Right atrium auricular region (tissue), 2 donors: ENCODE measurements at regions not wholly inside any gene's neighbourhood (a gene's known extent, or its start where the extent isn't known, plus 50 kb on each side); places are given as distances from the start of the nearest gene placed in this dataset.

Experiments used
- DNase-seq: peaks from one replicate; pipeline ENCODE4 v3.0.0-alpha.2; 2019; ENCODE audit warnings: low spot score
- H3K27ac ChIP-seq, 2 donors: fragments of 200-600 bp; sonication (generic); 1 replicate in 1 of 2; 2 replicates in 1 of 2; pipeline ENCODE4 v1.5.1; 2016 to 2019
- H3K27me3 ChIP-seq, 2 donors: fragments of 200-600 bp; sonication (generic); one replicate each; pipeline versions ENCODE4 v1.5.1 to v1.6.0; 2017 to 2019
- H3K36me3 ChIP-seq: fragments of 200-600 bp; sonication (generic); one replicate; pipeline ENCODE4 v1.5.1; 2016
- H3K4me1 ChIP-seq, 2 donors: fragments of 200-600 bp; sonication (generic); one replicate each; pipeline versions ENCODE4 v1.5.1 to v1.6.0; 2017 to 2019
- H3K4me3 ChIP-seq, 2 donors: fragments of 200-600 bp; sonication (generic); 1 replicate in 1 of 2; 2 replicates in 1 of 2; pipeline ENCODE4 v1.5.1; 2017 to 2019; ENCODE audit warnings: mild to moderate bottlenecking in 1 of 2, moderate library complexity in 1 of 2
- H3K9me3 ChIP-seq, 2 donors: fragments of 200-600 bp; sonication (generic); one replicate each; pipeline ENCODE4 v1.5.1; 2019
- TF ChIP-seq, protein P1 (sequence below), 2 donors: fragments of 200-600 bp; sonication (generic); IDR thresholded peaks; one replicate each; pipeline ENCODE4 v1.5.1; 2019; ENCODE audit warnings: antibody characterized with exemption in 2 of 2

DNA sequence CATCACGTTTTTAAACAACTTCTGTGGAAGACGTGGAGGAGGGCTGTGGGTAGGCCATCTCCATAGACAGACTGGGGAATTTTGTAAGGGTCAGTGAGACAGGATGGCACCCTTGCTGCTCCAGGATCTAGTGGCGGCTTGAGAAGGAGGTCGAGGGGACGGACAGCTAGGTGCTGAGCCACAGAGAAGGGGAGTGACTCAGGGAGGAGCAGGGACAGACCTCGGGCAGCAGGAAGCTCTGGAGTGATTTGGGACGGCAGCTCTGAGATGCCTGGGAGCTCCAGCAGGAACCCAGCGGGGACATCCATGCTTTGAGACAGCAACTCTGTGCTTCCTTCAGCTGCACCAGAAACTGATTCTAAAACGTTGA, 169.1 kb upstream of the SOX1 start:
- Histone ChIP-seq H3K27me3 (peaks cover 0 to 8% of the 10 kb centered on the region in 2 donors), H3K9me3 (no peaks in the 10 kb centered on the region), H3K4me1 (peaks cover 0 to 10% of the 10 kb centered on the region in 2 donors), H3K4me3 (no peak overlapping the region), H3K27ac (no peak overlapping the region), H3K36me3 (no peaks in the 10 kb centered on the region)
- TF ChIP-seq, protein P1, sequence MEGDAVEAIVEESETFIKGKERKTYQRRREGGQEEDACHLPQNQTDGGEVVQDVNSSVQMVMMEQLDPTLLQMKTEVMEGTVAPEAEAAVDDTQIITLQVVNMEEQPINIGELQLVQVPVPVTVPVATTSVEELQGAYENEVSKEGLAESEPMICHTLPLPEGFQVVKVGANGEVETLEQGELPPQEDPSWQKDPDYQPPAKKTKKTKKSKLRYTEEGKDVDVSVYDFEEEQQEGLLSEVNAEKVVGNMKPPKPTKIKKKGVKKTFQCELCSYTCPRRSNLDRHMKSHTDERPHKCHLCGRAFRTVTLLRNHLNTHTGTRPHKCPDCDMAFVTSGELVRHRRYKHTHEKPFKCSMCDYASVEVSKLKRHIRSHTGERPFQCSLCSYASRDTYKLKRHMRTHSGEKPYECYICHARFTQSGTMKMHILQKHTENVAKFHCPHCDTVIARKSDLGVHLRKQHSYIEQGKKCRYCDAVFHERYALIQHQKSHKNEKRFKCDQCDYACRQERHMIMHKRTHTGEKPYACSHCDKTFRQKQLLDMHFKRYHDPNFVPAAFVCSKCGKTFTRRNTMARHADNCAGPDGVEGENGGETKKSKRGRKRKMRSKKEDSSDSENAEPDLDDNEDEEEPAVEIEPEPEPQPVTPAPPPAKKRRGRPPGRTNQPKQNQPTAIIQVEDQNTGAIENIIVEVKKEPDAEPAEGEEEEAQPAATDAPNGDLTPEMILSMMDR (IDR thresholded peaks at IDR 0.05): no peak
- peak; percentile 46 for DNase-seq

DNA sequence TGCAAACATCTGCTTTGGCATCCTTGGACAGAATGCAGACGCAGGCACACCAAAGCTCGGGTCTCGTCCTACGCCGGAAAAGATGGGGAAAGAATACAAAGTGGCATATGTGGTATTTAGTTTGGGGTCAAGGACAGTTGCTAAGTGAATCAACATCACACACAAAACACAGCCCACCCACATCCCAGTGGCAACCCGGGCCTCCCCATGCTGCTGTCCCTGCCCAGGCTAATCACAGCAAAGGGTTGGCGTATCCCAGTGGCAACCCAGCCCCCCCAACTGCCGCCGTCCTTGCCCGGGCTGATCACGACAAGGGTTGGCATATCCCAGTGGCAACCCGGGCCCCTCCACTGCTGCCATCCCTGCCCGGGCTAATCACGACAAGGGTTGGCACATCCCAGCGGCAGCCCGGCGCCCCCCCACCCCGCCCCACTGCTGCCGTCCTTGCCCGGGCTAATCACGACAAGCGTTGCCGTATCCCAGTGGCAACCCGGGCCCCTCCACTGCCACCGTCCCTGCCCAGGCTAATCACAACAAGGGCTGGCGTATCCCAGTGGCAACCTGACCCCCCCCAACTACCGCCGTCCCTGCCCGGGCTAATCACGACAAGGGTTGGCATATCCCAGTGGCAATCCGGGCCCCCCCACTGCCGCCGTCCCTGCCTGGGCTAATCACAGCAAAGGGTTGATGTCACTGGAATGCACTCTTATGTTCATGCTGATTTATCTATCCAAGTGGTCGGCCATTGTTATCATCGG, 167.8 kb upstream of the SOX1 start:
- peak; percentile 44 for DNase-seq
- Histone ChIP-seq H3K4me1 (no peaks in the 10 kb centered on the region), H3K36me3 (no peaks in the 10 kb centered on the region), H3K27ac (no peak overlapping the region), H3K4me3 (no peak overlapping the region), H3K27me3 (no peaks in the 10 kb centered on the region), H3K9me3 (no peaks in the 10 kb centered on the region)
- TF ChIP-seq, protein P1 (IDR thresholded peaks at IDR 0.05): no peak

DNA sequence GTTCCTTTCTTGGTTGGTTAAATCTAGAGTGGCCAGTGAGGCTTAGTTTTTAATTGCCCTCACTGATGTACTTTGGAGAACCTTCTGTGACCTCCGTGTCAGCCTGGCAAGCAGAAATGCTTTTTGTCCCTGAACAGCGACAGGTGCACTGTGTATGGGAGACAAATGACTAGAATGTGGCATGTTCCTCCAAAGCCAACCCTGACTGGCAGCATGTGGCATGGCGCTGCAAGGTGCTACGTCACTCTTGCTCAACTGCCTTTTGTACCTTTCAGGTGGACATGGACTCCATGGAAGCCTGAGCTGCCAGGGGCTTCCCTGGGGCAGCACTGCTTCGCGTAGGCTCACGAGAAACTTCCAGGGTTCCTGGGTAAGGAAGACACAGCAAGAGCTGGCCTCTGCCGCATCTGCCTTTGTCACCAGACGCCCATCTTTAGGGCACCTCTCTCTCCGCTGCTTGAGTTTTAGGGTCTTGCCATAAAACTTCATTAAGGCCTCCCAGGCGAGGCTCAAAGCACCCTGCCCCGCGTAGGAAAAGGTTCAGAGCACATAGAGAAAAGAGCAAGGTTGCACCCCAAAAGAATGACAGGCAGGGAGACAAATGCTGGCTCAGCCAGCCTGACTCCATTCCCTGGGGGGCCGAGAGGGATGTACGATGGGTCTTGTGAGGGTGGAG, 167.1 kb upstream of the SOX1 start:
- Histone ChIP-seq H3K4me1 (no peaks in the 10 kb centered on the region), H3K4me3 (no peak overlapping the region), H3K27ac (no peak overlapping the region), H3K9me3 (no peaks in the 10 kb centered on the region), H3K36me3 (no peaks in the 10 kb centered on the region), H3K27me3 (no peaks in the 10 kb centered on the region)
- TF ChIP-seq, protein P1 (IDR thresholded peaks at IDR 0.05): no peak
- peak; percentile 54 for DNase-seq

DNA sequence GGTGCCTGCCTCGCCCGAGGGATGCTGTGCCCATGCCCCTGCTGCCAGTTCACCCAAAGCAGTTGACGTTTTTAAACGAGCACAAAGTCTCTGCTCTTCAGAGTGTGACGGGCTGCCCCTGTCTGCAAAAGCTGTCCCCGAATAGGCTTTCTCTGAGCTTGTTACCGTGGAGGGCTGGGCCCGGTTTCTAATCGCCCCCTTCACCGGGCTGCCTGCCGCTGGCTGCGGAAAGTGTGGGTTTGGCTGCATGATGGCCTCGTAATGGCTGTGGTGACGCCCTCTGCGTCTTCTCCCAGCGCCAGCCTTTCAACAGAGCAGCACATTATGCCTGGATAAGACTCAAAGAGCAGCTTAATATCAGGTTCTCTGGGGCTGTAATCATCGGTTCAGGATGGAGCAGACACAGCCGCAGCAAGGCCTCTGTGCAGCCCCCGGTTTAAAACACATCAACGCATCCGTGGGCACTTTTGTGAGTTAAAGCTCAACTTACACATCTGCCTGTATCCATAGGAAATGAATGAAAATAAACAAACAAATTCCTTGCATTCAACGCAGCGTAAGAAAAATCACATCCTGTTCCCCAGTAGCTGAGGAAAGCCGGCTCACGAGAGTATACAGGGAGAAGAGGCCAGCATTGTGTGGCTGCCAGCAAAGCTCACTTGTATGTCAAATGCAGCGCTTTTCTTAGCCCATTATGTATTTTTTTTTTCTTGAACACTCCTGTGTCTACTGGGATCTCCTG, 166.4 kb upstream of the SOX1 start:
- H3K9me3 ChIP-seq: no peaks in the 10 kb centered on the region
- TF ChIP-seq, protein P1 (IDR thresholded peaks at IDR 0.05): no peak
- no peaks in the 10 kb centered on the region for H3K36me3 ChIP-seq
- peak; percentile 49 for DNase-seq
- no peak overlapping the region for H3K4me3 ChIP-seq
- H3K4me1 ChIP-seq: no peaks in the 10 kb centered on the region
- H3K27me3 ChIP-seq: no peaks in the 10 kb centered on the region
- no peak overlapping the region for H3K27ac ChIP-seq

DNA sequence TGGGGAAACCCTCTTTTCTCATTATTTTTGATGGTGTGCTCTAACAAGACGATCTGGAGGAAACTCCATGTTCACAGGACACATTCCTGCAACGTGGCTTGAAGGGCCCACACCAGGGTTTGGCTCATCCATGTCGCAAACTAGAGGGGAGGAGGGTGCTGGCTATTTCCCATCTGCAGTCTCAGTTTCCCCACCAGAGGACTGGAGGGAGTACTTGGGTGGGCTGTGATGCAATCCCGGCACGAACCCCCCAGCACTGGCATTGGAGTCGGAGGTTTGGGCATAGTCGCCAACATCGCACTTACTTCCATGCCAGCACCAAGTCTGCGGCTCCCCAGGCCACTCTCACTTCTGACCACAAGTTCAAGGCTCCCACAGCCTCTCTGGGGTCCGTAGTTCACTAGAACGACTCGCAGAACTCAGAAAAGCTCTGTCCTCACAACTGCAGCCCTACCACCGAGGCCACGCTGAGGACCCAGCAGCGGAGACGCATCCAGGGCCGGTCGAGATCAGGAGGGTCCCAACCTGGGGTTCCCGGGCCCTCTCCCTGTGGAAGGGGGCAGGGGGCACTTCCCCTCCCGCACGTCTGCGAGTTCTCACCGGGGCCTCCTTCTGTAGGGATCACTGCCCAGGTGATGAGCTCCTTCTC, 165.6 kb upstream of the SOX1 start:
- peak; percentile 30 for DNase-seq
- Histone ChIP-seq H3K27me3 (no peaks in the 10 kb centered on the region), H3K36me3 (no peaks in the 10 kb centered on the region), H3K9me3 (no peaks in the 10 kb centered on the region), H3K27ac (no peak overlapping the region), H3K4me3 (no peak overlapping the region), H3K4me1 (no peaks in the 10 kb centered on the region)
- TF ChIP-seq, protein P1 (IDR thresholded peaks at IDR 0.05): no peak
